Endothelial cell of umbilical vein (primary cell): ENCODE measurements at regions not wholly inside any gene's neighbourhood (a gene's known extent, or its start where the extent isn't known, plus 50 kb on each side); places are given as distances from the start of the nearest gene placed in this dataset.

Source experiments
- BruUV-seq: library from RNA; stranded (reverse); fragments of 400-500 nt; replicated peaks from 2 replicates; lab custom pipeline; 2021; lab: Mats Ljungman, UMichigan
- CTCF ChIA-PET: fragments of 300-600, 350-600 bp; sonication (Branson Sonifier 250); formaldehyde crosslinking; loops from one replicate; lab custom pipeline; 2021; ENCODE audit warnings: antibody characterized with exemption, inconsistent platforms; lab: Charles Lee
- POLR2A ChIA-PET: fragments of 300-600, 350-600 bp; sonication (Branson Sonifier 250); formaldehyde crosslinking; loops from one replicate; lab custom pipeline; 2021; ENCODE audit warnings: antibody characterized with exemption, inconsistent platforms; lab: Charles Lee
- DNase-seq: peaks from one replicate; pipeline ENCODE4 v3.0.0-alpha.2; 2011; ENCODE audit warnings: low read depth, low spot score
- FAIRE-seq: peaks from 2 replicates; lab custom pipeline; 2011; peaks lifted over from hg19 to GRCh38; lab: Jason Lieb, UNC
- H2AFZ ChIP-seq: 2 replicates; pipeline ENCODE4 v1.6.0; 2012; ENCODE audit warnings: low read depth, low read length, control low read depth, inconsistent platforms
- H3K27ac ChIP-seq: 2 replicates; pipeline ENCODE4 v1.5.1; 2011; ENCODE audit warnings: low read depth, mild to moderate bottlenecking, control low read depth, low read length, moderate library complexity; ENCODE audit not compliant: insufficient read depth
- H3K27me3 ChIP-seq, 2 experiments: 2 replicates each; pipeline versions ENCODE4 v1.6.0 to v1.6.1; 2011; ENCODE audit warnings: low read length in 2 of 2, mixed read lengths in 1 of 2; ENCODE audit not compliant: control insufficient read depth in 2 of 2, insufficient read depth in 2 of 2
- H3K36me3 ChIP-seq, 2 experiments: 2 replicates in 1 of 2; 3 replicates in 1 of 2; pipeline ENCODE4 v1.5.1; 2011; ENCODE audit warnings: low read length in 2 of 2, mild to moderate bottlenecking in 1 of 2, moderate library complexity in 1 of 2; ENCODE audit not compliant: control insufficient read depth in 2 of 2, insufficient read depth in 2 of 2; ENCODE audit errors: extremely low read depth in 1 of 2
- H3K4me1 ChIP-seq: 3 replicates; pipeline ENCODE4 v1.5.1; 2011; ENCODE audit warnings: mild to moderate bottlenecking, low read length; ENCODE audit not compliant: control insufficient read depth, insufficient read depth; ENCODE audit errors: extremely low read depth
- H3K4me2 ChIP-seq: 2 replicates; pipeline ENCODE4 v1.6.1; 2011; ENCODE audit warnings: low read length, control low read depth, mixed read lengths; ENCODE audit not compliant: insufficient read depth
- H3K4me3 ChIP-seq, 3 experiments: fragments of 200-600 bp in 1 of 3; sonication (generic), shearing (Covaris generic) in 1 of 3; replicated peaks in 1 of 3; 2 replicates each; pipeline ENCODE4 v1.5.1; 2011 to 2016; ENCODE audit warnings: control low read depth in 3 of 3, low read length in 3 of 3, mild to moderate bottlenecking in 2 of 3, inconsistent platforms in 1 of 3, low read depth in 1 of 3, moderate library complexity in 1 of 3; ENCODE audit not compliant: insufficient read depth in 1 of 3
- H3K79me2 ChIP-seq: 2 replicates; pipeline ENCODE4 v1.6.0; 2012; ENCODE audit warnings: low read length, inconsistent platforms; ENCODE audit not compliant: control insufficient read depth, insufficient read depth
- H3K9ac ChIP-seq: replicated peaks from 2 replicates; pipeline ENCODE3; 2011; ENCODE audit warnings: low read length, control low read depth; ENCODE audit not compliant: insufficient read depth; ENCODE audit errors: extremely low read depth
- H3K9me1 ChIP-seq: replicated peaks from 3 replicates; pipeline ENCODE4 v1.6.0; 2011; ENCODE audit warnings: mild to moderate bottlenecking, low read length; ENCODE audit not compliant: control insufficient read depth, insufficient read depth; ENCODE audit errors: extremely low read depth
- H3K9me3 ChIP-seq: replicated peaks from 2 replicates; pipeline ENCODE4 v1.5.1; 2012; ENCODE audit warnings: low read length, inconsistent platforms; ENCODE audit not compliant: control insufficient read depth, insufficient read depth
- H4K20me1 ChIP-seq: replicated peaks from 2 replicates; pipeline ENCODE3; 2011; ENCODE audit warnings: mild to moderate bottlenecking, low read length; ENCODE audit not compliant: control insufficient read depth, insufficient read depth; ENCODE audit errors: extremely low read depth
- EZH2 ChIP-seq: IDR thresholded peaks from 2 replicates; pipeline ENCODE4 v1.6.1; 2012; ENCODE audit warnings: borderline replicate concordance, low read depth, mild to moderate bottlenecking, moderate library complexity, low read length, inconsistent platforms; ENCODE audit not compliant: severe bottlenecking
- FOS ChIP-seq: IDR thresholded peaks from 2 replicates; pipeline ENCODE4 v1.6.1; 2011; ENCODE audit warnings: mild to moderate bottlenecking, low read length, moderate library complexity, borderline replicate concordance; ENCODE audit not compliant: insufficient read depth
- GATA2 ChIP-seq: IDR thresholded peaks from 2 replicates; pipeline ENCODE4 v1.7.0; 2011; ENCODE audit warnings: low read depth, mild to moderate bottlenecking, moderate library complexity, mixed read lengths, low read length; ENCODE audit not compliant: insufficient read length, insufficient read depth
- JUN ChIP-seq: IDR thresholded peaks from 2 replicates; pipeline ENCODE4 v1.6.1; 2011; ENCODE audit warnings: borderline replicate concordance, low read depth; ENCODE audit not compliant: insufficient read length, insufficient read depth
- MYC ChIP-seq: IDR thresholded peaks from one replicate; pipeline ENCODE4 v1.6.1; 2011; ENCODE audit warnings: mild to moderate bottlenecking, low read depth, low read length
- POLR2A ChIP-seq: IDR thresholded peaks from 2 replicates; pipeline ENCODE4 v1.6.1; 2012; ENCODE audit warnings: low read depth, mild to moderate bottlenecking, control low read depth, low read length
- POLR2AphosphoS5 ChIP-seq: IDR thresholded peaks from 2 replicates; pipeline ENCODE4 v1.6.1; 2012; ENCODE audit warnings: low read depth, mild to moderate bottlenecking, control low read depth, low read length, moderate library complexity; ENCODE audit not compliant: insufficient read depth
- dilution Hi-C: fragments of 300-500 bp; cut with MboI; formaldehyde crosslinking; loops from one replicate; pipeline ENCODE4 v1.15.0; 2019; ENCODE audit warnings: low sequenced_read_pairs; ENCODE audit not compliant: extremely low pct_ligation_motif_present
- intact Hi-C: fragments of 100-400 bp; cut with micrococcal nuclease; formaldehyde crosslinking; loops from one replicate; pipeline ENCODE4 v1.10.0; 2022
- TF ChIP-seq, protein P1 (sequence below): IDR thresholded peaks from 2 replicates; pipeline ENCODE4 v1.6.1; 2011; ENCODE audit not compliant: insufficient read depth, insufficient read length
- TF ChIP-seq, protein P2 (sequence below), 2 donors: IDR thresholded peaks; 1 replicate in 1 of 2; 2 replicates in 1 of 2; pipeline ENCODE4 v1.5.1; 2011; ENCODE audit warnings: low read length in 2 of 2, mild to moderate bottlenecking in 2 of 2, moderate library complexity in 2 of 2, control low read depth in 1 of 2, inconsistent platforms in 1 of 2, low read depth in 1 of 2; ENCODE audit not compliant: insufficient read depth in 1 of 2; ENCODE audit errors: extremely low read depth in 1 of 2

DNA sequence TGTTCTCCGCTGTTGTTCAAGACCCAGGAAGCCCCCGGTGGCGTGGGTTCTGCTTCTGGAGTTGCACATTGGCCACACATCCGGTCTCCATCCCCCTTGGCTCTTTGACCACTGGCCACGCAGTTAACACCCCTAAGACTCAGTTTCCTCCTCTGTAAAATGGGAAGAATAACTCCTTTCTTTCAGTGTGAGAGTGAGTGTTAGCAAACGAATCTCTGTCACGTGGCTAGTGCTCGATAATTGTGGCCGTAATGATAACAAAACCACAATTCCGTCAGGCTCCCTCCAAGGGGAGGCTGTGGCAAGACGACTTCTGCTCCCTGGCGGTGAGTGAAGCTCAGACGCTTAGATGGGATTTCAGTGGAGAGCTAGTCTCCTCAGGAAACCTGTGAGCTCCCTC is 315.2 kb upstream of the B3GAT1 start:
- H2AFZ ChIP-seq = no peak overlapping the region
- CTCF ChIA-PET = no interaction called here

More for the DNA sequence above, 315.2 kb upstream of the B3GAT1 start:
- Histone ChIP-seq H3K9me1 (no peaks in the 10 kb centered on the region), H3K4me3 (no peak overlapping the region), H3K79me2 (no peaks in the 10 kb centered on the region), H3K36me3 (no peaks in the 10 kb centered on the region), H3K9me3 (no peaks in the 10 kb centered on the region), H4K20me1 (no peaks in the 10 kb centered on the region), H3K9ac (no peak overlapping the region), H3K27me3 (no peaks in the 10 kb centered on the region), H3K27ac (no peak overlapping the region), H3K4me2 (no peak overlapping the region), H3K4me1 (no peaks in the 10 kb centered on the region)
- DNase-seq = no peak
- dilution Hi-C loops = no loop called here
- POLR2A ChIA-PET = no interaction called here
- no TSS peak for BruUV-seq
- TF ChIP-seq, protein P1, sequence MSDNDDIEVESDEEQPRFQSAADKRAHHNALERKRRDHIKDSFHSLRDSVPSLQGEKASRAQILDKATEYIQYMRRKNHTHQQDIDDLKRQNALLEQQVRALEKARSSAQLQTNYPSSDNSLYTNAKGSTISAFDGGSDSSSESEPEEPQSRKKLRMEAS = no peak
- TF ChIP-seq, protein P2, sequence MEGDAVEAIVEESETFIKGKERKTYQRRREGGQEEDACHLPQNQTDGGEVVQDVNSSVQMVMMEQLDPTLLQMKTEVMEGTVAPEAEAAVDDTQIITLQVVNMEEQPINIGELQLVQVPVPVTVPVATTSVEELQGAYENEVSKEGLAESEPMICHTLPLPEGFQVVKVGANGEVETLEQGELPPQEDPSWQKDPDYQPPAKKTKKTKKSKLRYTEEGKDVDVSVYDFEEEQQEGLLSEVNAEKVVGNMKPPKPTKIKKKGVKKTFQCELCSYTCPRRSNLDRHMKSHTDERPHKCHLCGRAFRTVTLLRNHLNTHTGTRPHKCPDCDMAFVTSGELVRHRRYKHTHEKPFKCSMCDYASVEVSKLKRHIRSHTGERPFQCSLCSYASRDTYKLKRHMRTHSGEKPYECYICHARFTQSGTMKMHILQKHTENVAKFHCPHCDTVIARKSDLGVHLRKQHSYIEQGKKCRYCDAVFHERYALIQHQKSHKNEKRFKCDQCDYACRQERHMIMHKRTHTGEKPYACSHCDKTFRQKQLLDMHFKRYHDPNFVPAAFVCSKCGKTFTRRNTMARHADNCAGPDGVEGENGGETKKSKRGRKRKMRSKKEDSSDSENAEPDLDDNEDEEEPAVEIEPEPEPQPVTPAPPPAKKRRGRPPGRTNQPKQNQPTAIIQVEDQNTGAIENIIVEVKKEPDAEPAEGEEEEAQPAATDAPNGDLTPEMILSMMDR (IDR thresholded peaks at IDR 0.05; ENCODE audit: extremely low read depth in 1 of 2, insufficient read depth in 1 of 2, low read depth in 1 of 2, low read length in 2 of 2) = no peak
- TF ChIP-seq MYC = no peak
- TF ChIP-seq EZH2 = no peak
- TF ChIP-seq JUN = no peak
- no peak for TF ChIP-seq POLR2A
- no peak for TF ChIP-seq GATA2
- TF ChIP-seq FOS = no peak
- TF ChIP-seq POLR2AphosphoS5 = no peak
- intact Hi-C loops = no loop called here
- FAIRE-seq = no peak
